ENCODE measurements at regions not wholly inside any gene's neighbourhood (a gene's known extent, or its start where the extent isn't known, plus 50 kb on each side); places are given as distances from the start of the nearest gene placed in this dataset.
"Not testable (repeated sequence)": the region's sequence is repeated elsewhere in the genome, so short reads cannot be mapped to it uniquely, and the experiment has no call there.

DNA sequence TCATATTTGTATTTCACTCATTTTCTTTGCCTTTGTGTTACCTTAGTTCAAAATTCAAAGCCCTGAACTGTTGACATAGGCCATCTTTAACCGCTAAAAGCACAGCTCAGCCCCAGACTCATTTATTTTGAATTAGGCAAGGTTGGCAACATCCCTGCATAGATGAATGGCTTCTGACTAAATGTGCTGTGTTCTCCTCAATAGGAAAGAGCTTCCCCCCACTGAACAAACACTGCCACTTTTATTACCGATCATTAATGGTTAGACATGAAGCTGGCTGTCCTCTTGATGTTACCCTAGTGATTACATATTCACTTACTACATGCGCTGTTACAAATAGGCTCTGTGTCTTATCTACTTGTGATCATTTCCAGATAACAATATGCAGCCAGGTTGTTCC, 170.7 kb downstream of the ADCYAP1 start:
- Mint-ChIP-seq H3K4me3 (no peak overlapping the region), H3K27ac (no peak overlapping the region), H3K36me3 (ENCODE audit: low read depth) (no peaks in the 10 kb centered on the region), H3K9me3 (peaks cover 4% of the 10 kb centered on the region), H3K27me3 (no peaks in the 10 kb centered on the region), H3K4me1 (ENCODE audit: low read depth) (no peaks in the 10 kb centered on the region)
- CTCF ChIA-PET, result interaction anchor here (0.7 kb wide), 1 partner anchor 56 kb away, joined by 3 read pairs; no protein-coding TSS in a partner anchor
- H3K4me1 ChIP-seq (ENCODE audit: insufficient read depth, low read length), result no peaks in the 10 kb centered on the region
- intact Hi-C loops (cut with DNase I, micrococcal nuclease), result no loop called here
- H3K9me3 ChIP-seq (ENCODE audit: control insufficient read depth in 1 of 2, insufficient read depth in 1 of 2, low read length in 2 of 2), result no peaks in the 10 kb centered on the region
- no peaks in the 10 kb centered on the region for H3K36me3 ChIP-seq (ENCODE audit: insufficient read depth, low read length)
- no peak overlapping the region for H3K4me3 ChIP-seq (ENCODE audit: low read length)
- POLR2A ChIA-PET, result no interaction called here
- H3K27ac ChIP-seq (ENCODE audit: low read depth in 1 of 2, low read length in 2 of 2), result no peak overlapping the region
- no peaks in the 10 kb centered on the region for H3K27me3 ChIP-seq (ENCODE audit: control insufficient read depth in 1 of 2, insufficient read depth in 2 of 2, low read length in 2 of 2)
- TF ChIP-seq, protein P1, sequence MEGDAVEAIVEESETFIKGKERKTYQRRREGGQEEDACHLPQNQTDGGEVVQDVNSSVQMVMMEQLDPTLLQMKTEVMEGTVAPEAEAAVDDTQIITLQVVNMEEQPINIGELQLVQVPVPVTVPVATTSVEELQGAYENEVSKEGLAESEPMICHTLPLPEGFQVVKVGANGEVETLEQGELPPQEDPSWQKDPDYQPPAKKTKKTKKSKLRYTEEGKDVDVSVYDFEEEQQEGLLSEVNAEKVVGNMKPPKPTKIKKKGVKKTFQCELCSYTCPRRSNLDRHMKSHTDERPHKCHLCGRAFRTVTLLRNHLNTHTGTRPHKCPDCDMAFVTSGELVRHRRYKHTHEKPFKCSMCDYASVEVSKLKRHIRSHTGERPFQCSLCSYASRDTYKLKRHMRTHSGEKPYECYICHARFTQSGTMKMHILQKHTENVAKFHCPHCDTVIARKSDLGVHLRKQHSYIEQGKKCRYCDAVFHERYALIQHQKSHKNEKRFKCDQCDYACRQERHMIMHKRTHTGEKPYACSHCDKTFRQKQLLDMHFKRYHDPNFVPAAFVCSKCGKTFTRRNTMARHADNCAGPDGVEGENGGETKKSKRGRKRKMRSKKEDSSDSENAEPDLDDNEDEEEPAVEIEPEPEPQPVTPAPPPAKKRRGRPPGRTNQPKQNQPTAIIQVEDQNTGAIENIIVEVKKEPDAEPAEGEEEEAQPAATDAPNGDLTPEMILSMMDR (IDR thresholded peaks at IDR 0.05), result no peak
- ATAC-seq (ENCODE audit: poor library complexity) (no peak), DNase-seq (no peak)

DNA sequence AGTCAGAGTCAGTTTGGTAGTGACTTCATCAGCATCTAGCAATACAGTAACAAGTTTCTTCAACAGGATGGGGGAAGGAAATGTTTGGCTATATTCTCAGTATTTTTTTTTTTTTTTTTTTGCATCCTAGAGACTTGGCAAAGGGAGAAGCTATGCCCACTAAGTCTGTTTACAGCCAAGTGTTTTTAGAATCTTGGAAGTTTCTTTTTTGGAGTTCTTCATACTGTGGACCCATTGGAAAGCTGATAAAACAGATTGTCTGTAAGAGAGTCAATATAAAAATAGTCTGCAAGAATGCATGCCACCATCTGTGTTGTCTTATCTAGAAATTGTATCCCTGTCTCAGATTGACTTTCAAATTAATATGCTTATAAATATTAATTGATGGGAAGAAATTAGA, 171.2 kb downstream of the ADCYAP1 start:
- TF ChIP-seq, protein P1 (IDR thresholded peaks at IDR 0.05), result no peak
- ChIA-PET POLR2A (no interaction called here), CTCF (interaction anchor here (0.7 kb wide), 1 partner anchor 55 kb away, joined by 3 read pairs; no protein-coding TSS in a partner anchor)
- no peak for DNase-seq
- intact Hi-C loops (cut with DNase I, micrococcal nuclease), result no loop called here
- ATAC-seq (ENCODE audit: poor library complexity), result no peak
- H3K27ac Mint-ChIP-seq, result no peak overlapping the region
- Histone ChIP-seq H3K9me3 (ENCODE audit: control insufficient read depth in 1 of 2, insufficient read depth in 1 of 2, low read length in 2 of 2) (no peaks in the 10 kb centered on the region), H3K4me1 (ENCODE audit: insufficient read depth, low read length) (no peaks in the 10 kb centered on the region), H3K4me3 (ENCODE audit: low read length) (no peak overlapping the region), H3K27ac (ENCODE audit: low read depth in 1 of 2, low read length in 2 of 2) (no peak overlapping the region), H3K36me3 (ENCODE audit: insufficient read depth, low read length) (no peaks in the 10 kb centered on the region), H3K27me3 (ENCODE audit: control insufficient read depth in 1 of 2, insufficient read depth in 2 of 2, low read length in 2 of 2) (no peaks in the 10 kb centered on the region)
- no peaks in the 10 kb centered on the region for H3K36me3 Mint-ChIP-seq (ENCODE audit: low read depth)
- peaks cover 4% of the 10 kb centered on the region for H3K9me3 Mint-ChIP-seq
- H3K4me3 Mint-ChIP-seq, result no peak overlapping the region
- no peaks in the 10 kb centered on the region for H3K27me3 Mint-ChIP-seq
- H3K4me1 Mint-ChIP-seq (ENCODE audit: low read depth), result no peaks in the 10 kb centered on the region

DNA sequence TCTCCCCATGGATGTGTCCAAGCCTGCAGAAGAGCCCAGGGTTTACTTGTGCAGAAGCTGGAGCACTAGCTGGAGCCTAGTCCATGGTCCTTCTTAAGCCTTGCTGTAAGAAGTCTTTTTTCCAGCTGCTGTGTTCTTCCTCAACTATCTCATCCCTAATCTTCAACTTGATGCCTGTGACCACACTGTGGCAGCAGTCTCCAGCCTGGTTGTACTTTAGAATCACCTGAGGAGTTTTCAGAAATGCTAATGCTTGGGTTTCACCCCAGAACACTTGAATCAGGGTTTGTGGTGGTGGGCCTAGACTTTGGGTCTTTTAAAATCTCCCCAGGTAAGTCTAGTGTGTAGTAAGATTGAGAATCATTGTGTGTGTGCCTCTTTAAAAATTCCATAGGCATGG, 173.6 kb downstream of the ADCYAP1 start:
- POLR2A ChIA-PET, result interaction anchor here (0.7 kb wide), 1 partner anchor 503 kb away, joined by 3 read pairs; no protein-coding TSS in a partner anchor
- no peaks in the 10 kb centered on the region for H3K36me3 ChIP-seq (ENCODE audit: insufficient read depth, low read length)
- TF ChIP-seq, protein P1 (IDR thresholded peaks at IDR 0.05), result no peak
- H3K4me1 ChIP-seq (ENCODE audit: insufficient read depth, low read length), result no peaks in the 10 kb centered on the region
- H3K9me3 ChIP-seq (ENCODE audit: control insufficient read depth in 1 of 2, insufficient read depth in 1 of 2, low read length in 2 of 2), result no peaks in the 10 kb centered on the region
- no peaks in the 10 kb centered on the region for H3K4me1 Mint-ChIP-seq (ENCODE audit: low read depth)
- no peak for ATAC-seq (ENCODE audit: poor library complexity)
- no peaks in the 10 kb centered on the region for H3K27me3 ChIP-seq (ENCODE audit: control insufficient read depth in 1 of 2, insufficient read depth in 2 of 2, low read length in 2 of 2)
- intact Hi-C loops (cut with DNase I, micrococcal nuclease), result no loop called here
- H3K9me3 Mint-ChIP-seq, result peaks cover 4% of the 10 kb centered on the region
- H3K27ac ChIP-seq (ENCODE audit: low read depth in 1 of 2, low read length in 2 of 2), result no peak overlapping the region
- no peak overlapping the region for H3K4me3 ChIP-seq (ENCODE audit: low read length)
- no peak overlapping the region for H3K27ac Mint-ChIP-seq
- H3K27me3 Mint-ChIP-seq, result no peaks in the 10 kb centered on the region
- DNase-seq, result no peak
- no peaks in the 10 kb centered on the region for H3K36me3 Mint-ChIP-seq (ENCODE audit: low read depth)
- no peak overlapping the region for H3K4me3 Mint-ChIP-seq
- CTCF ChIA-PET, result no interaction called here

DNA sequence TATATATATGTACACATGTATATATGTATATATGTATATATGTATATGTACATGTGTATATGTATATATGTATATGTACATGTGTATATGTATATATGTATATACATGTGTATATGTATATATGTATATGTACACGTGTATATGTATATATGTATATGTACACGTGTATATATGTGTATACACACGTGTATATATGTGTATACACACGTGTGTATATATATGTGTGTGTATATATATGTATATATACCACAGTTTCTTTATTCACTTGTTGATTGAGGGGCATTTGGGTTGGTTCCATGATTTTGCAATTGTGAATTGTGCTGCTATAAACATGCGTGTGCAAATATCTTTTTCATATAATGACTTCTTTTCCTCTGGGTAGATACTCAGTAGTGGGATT, 179.0 kb downstream of the ADCYAP1 start:
- H3K36me3 Mint-ChIP-seq (ENCODE audit: low read depth); POLR2A ChIA-PET; CTCF ChIA-PET; H3K27ac ChIP-seq (ENCODE audit: low read depth in 1 of 2, low read length in 2 of 2); H3K27me3 ChIP-seq (ENCODE audit: control insufficient read depth in 1 of 2, insufficient read depth in 2 of 2, low read length in 2 of 2); H3K4me1 ChIP-seq (ENCODE audit: insufficient read depth, low read length); H3K4me3 ChIP-seq (ENCODE audit: low read length); H3K9me3 Mint-ChIP-seq; H3K4me3 Mint-ChIP-seq; ATAC-seq (ENCODE audit: poor library complexity); intact Hi-C loops (cut with DNase I, micrococcal nuclease); H3K27ac Mint-ChIP-seq; H3K9me3 ChIP-seq (ENCODE audit: control insufficient read depth in 1 of 2, insufficient read depth in 1 of 2, low read length in 2 of 2); H3K4me1 Mint-ChIP-seq (ENCODE audit: low read depth); H3K27me3 Mint-ChIP-seq; H3K36me3 ChIP-seq (ENCODE audit: insufficient read depth, low read length); DNase-seq: not testable (repeated sequence)
